ENCODE measurements at regions not wholly inside any gene's neighbourhood (a gene's known extent, or its start where the extent isn't known, plus 50 kb on each side); places are given as distances from the start of the nearest gene placed in this dataset.
A peak's percentile ranks its signal among the peaks of the same experiment; 100 is the strongest.
"Not testable (repeated sequence)": the region's sequence is repeated elsewhere in the genome, so short reads cannot be mapped to it uniquely, and the experiment has no call there.

- Mint-ChIP-seq H3K4me1 (peaks cover 0 to 15% (median 8%) of the 10 kb centered on the region in 3 donors), H3K4me3 (no peak overlapping the region), H3K36me3 (peaks cover 0 to 8% of the 10 kb centered on the region in 2 donors), H3K27me3 (peaks cover 0 to 16% (median 10%) of the 10 kb centered on the region in 3 donors), H3K27ac (no peak overlapping the region), H3K9me3 (peaks cover 0 to 6% (median 0%) of the 10 kb centered on the region in 7 donors)
- DNase-seq (no peak), ATAC-seq (ENCODE audit: low read depth in 2 of 2) (no peak)
Observed at GRCh38 chr11:110347660-110348059, 51.2 kb upstream of the RDX start.

GRCh38 chr11:110349138-110349996 lies 53.0 kb upstream of the RDX start:
- DNase-seq = no peak
- no peaks in the 10 kb centered on the region for H3K36me3 Mint-ChIP-seq
- H3K4me1 Mint-ChIP-seq = peaks cover 0 to 15% (median 8%) of the 10 kb centered on the region in 3 donors
- H3K27me3 Mint-ChIP-seq = peaks cover 5 to 10% (median 8%) of the 10 kb centered on the region in 3 donors
- no peak overlapping the region for H3K4me3 Mint-ChIP-seq
- no peak for ATAC-seq (ENCODE audit: low read depth in 2 of 2)
- no peak overlapping the region for H3K27ac Mint-ChIP-seq
- H3K9me3 Mint-ChIP-seq = peaks cover 0 to 2% (median 0%) of the 10 kb centered on the region in 7 donors

- H3K4me1 Mint-ChIP-seq = peaks cover 0 to 15% (median 8%) of the 10 kb centered on the region in 3 donors
- H3K4me3 Mint-ChIP-seq; ATAC-seq (ENCODE audit: low read depth in 2 of 2); H3K9me3 Mint-ChIP-seq; H3K27ac Mint-ChIP-seq; DNase-seq; H3K27me3 Mint-ChIP-seq; H3K36me3 Mint-ChIP-seq: not testable (repeated sequence)
Observed at GRCh38 chr11:110349997-110350383, 53.6 kb upstream of the RDX start.

- ATAC-seq (ENCODE audit: low read depth in 2 of 2) (no peak), DNase-seq (no peak)
- Mint-ChIP-seq H3K4me1 (no peaks in the 10 kb centered on the region), H3K36me3 (no peaks in the 10 kb centered on the region), H3K9me3 (no peaks in the 10 kb centered on the region), H3K27ac (peak overlapping the region in 3 of 6 donors; percentile 8 to 84 (median 63)), H3K27me3 (peaks cover 5 to 12% (median 8%) of the 10 kb centered on the region in 3 donors), H3K4me3 (no peak overlapping the region)
Observed at GRCh38 chr11:110355011-110355744, 58.8 kb upstream of the RDX start.

GRCh38 chr11:110356762-110357671 lies 60.6 kb upstream of the RDX start:
- H3K36me3 Mint-ChIP-seq = no peaks in the 10 kb centered on the region
- H3K4me1 Mint-ChIP-seq = no peaks in the 10 kb centered on the region
- H3K9me3 Mint-ChIP-seq = no peaks in the 10 kb centered on the region
- no peak for DNase-seq
- no peak overlapping the region for H3K4me3 Mint-ChIP-seq
- peak overlapping the region in 1 of 6 donors; percentile 5 for H3K27ac Mint-ChIP-seq
- H3K27me3 Mint-ChIP-seq = peaks cover 3 to 12% (median 5%) of the 10 kb centered on the region in 3 donors
- no peak for ATAC-seq (ENCODE audit: low read depth in 2 of 2)

GRCh38 chr11:110358336-110358735 lies 61.9 kb upstream of the RDX start:
- H3K27ac Mint-ChIP-seq = no peak overlapping the region
- DNase-seq (no peak), ATAC-seq (ENCODE audit: low read depth in 2 of 2) (no peak)
- no peaks in the 10 kb centered on the region for H3K9me3 Mint-ChIP-seq
- no peaks in the 10 kb centered on the region for H3K36me3 Mint-ChIP-seq
- H3K27me3 Mint-ChIP-seq = peaks cover 0 to 13% (median 12%) of the 10 kb centered on the region in 3 donors
- H3K4me1 Mint-ChIP-seq = no peaks in the 10 kb centered on the region
- H3K4me3 Mint-ChIP-seq = no peak overlapping the region

GRCh38 chr11:110360781-110361408 lies 64.5 kb upstream of the RDX start:
- not testable (repeated sequence) for H3K9me3 Mint-ChIP-seq; H3K27ac Mint-ChIP-seq; DNase-seq; H3K36me3 Mint-ChIP-seq; ATAC-seq (ENCODE audit: low read depth in 2 of 2); H3K4me3 Mint-ChIP-seq; H3K4me1 Mint-ChIP-seq
- peaks cover 0 to 12% (median 11%) of the 10 kb centered on the region in 3 donors for H3K27me3 Mint-ChIP-seq

- H3K4me3 Mint-ChIP-seq = no peak overlapping the region
Observed at GRCh38 chr11:110362971-110363509, 66.6 kb upstream of the RDX start.

GRCh38 chr11:110366291-110366690 lies 63.5 kb upstream of the FDX1 start:
- Mint-ChIP-seq H3K4me1 (no peaks in the 10 kb centered on the region), H3K27ac (no peak overlapping the region), H3K36me3 (no peaks in the 10 kb centered on the region), H3K4me3 (no peak overlapping the region), H3K9me3 (no peaks in the 10 kb centered on the region), H3K27me3 (peaks cover 0 to 19% (median 6%) of the 10 kb centered on the region in 3 donors)
- ATAC-seq (ENCODE audit: low read depth in 2 of 2) (no peak), DNase-seq (no peak)

More at GRCh38 chr11:110362971-110363509, 66.6 kb upstream of the RDX start:
- no peaks in the 10 kb centered on the region for H3K4me1 Mint-ChIP-seq
- peaks cover 0 to 12% (median 11%) of the 10 kb centered on the region in 3 donors for H3K27me3 Mint-ChIP-seq
- no peak for ATAC-seq (ENCODE audit: low read depth in 2 of 2)
- no peaks in the 10 kb centered on the region for H3K9me3 Mint-ChIP-seq
- peak overlapping the region in 1 of 6 donors; percentile 30 for H3K27ac Mint-ChIP-seq
- DNase-seq = no peak
- no peaks in the 10 kb centered on the region for H3K36me3 Mint-ChIP-seq

GRCh38 chr11:110367571-110367970 lies 62.2 kb upstream of the FDX1 start:
- no peaks in the 10 kb centered on the region for H3K36me3 Mint-ChIP-seq
- no peak overlapping the region for H3K27ac Mint-ChIP-seq
- no peak overlapping the region for H3K4me3 Mint-ChIP-seq
- DNase-seq = no peak
- H3K9me3 Mint-ChIP-seq = no peaks in the 10 kb centered on the region
- H3K27me3 Mint-ChIP-seq = peaks cover 5 to 18% (median 8%) of the 10 kb centered on the region in 3 donors
- H3K4me1 Mint-ChIP-seq = no peaks in the 10 kb centered on the region
- no peak for ATAC-seq (ENCODE audit: low read depth in 2 of 2)

GRCh38 chr11:110371084-110371483 lies 58.7 kb upstream of the FDX1 start:
- Mint-ChIP-seq H3K27ac (no peak overlapping the region), H3K36me3 (no peaks in the 10 kb centered on the region), H3K4me1 (no peaks in the 10 kb centered on the region), H3K4me3 (no peak overlapping the region), H3K9me3 (no peaks in the 10 kb centered on the region), H3K27me3 (peaks cover 8 to 25% (median 22%) of the 10 kb centered on the region in 3 donors)
- ATAC-seq (ENCODE audit: low read depth in 2 of 2) (no peak), DNase-seq (no peak)

GRCh38 chr11:110373051-110373702 lies 56.6 kb upstream of the FDX1 start:
- Mint-ChIP-seq H3K9me3 (no peaks in the 10 kb centered on the region), H3K4me1 (peaks cover 2 to 6% (median 3%) of the 10 kb centered on the region in 3 donors), H3K36me3 (no peaks in the 10 kb centered on the region), H3K27ac (no peak overlapping the region), H3K27me3 (peaks cover 8 to 30% (median 28%) of the 10 kb centered on the region in 3 donors), H3K4me3 (no peak overlapping the region)
- ATAC-seq (ENCODE audit: low read depth in 2 of 2) = no peak
- no peak for DNase-seq

Measured in naive B cell (primary cell).